ENCODE measurements at regions not wholly inside any gene's neighbourhood (a gene's known extent, or its start where the extent isn't known, plus 50 kb on each side); places are given as distances from the start of the nearest gene placed in this dataset.

GRCh38 chr5:173757403-173758209 lies 130.5 kb upstream of the CPEB4 start:
- ATAC-seq = no peak
- TF ChIP-seq, protein P1, sequence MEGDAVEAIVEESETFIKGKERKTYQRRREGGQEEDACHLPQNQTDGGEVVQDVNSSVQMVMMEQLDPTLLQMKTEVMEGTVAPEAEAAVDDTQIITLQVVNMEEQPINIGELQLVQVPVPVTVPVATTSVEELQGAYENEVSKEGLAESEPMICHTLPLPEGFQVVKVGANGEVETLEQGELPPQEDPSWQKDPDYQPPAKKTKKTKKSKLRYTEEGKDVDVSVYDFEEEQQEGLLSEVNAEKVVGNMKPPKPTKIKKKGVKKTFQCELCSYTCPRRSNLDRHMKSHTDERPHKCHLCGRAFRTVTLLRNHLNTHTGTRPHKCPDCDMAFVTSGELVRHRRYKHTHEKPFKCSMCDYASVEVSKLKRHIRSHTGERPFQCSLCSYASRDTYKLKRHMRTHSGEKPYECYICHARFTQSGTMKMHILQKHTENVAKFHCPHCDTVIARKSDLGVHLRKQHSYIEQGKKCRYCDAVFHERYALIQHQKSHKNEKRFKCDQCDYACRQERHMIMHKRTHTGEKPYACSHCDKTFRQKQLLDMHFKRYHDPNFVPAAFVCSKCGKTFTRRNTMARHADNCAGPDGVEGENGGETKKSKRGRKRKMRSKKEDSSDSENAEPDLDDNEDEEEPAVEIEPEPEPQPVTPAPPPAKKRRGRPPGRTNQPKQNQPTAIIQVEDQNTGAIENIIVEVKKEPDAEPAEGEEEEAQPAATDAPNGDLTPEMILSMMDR (IDR thresholded peaks at IDR 0.05) = no peak
- H3K9me3 ChIP-seq = no peaks in the 10 kb centered on the region
- H3K27ac ChIP-seq = no peak overlapping the region
- H3K4me1 ChIP-seq = no peaks in the 10 kb centered on the region
- no peaks in the 10 kb centered on the region for H3K36me3 ChIP-seq
- H3K4me3 ChIP-seq = no peak overlapping the region
- intact Hi-C loops (cut with DNase I) = loop anchor here in 1 of 3 donors (10.0 kb wide), 1 partner anchor 133 kb away; no protein-coding TSS in a partner anchor
- H3K27me3 ChIP-seq = no peaks in the 10 kb centered on the region
- WGBS, 2 donors = 69% methylated on average over 12 of the region's 12 CpGs
- DNase-seq = no peak
- FAIRE-seq = no peak

- FAIRE-seq (no peak), DNase-seq (no peak), ATAC-seq (peak in 1 of 4 donors; percentile 52)
- no peak overlapping the region for H3K27ac ChIP-seq
- no peaks in the 10 kb centered on the region for H3K4me1 ChIP-seq
- no peaks in the 10 kb centered on the region for H3K36me3 ChIP-seq
- no peak overlapping the region for H3K4me3 ChIP-seq
- TF ChIP-seq, protein P1 (IDR thresholded peaks at IDR 0.05) = no peak
- intact Hi-C loops (cut with DNase I) = loop anchor here in 1 of 3 donors (10.0 kb wide), 1 partner anchor 134 kb away; no protein-coding TSS in a partner anchor
- no peaks in the 10 kb centered on the region for H3K9me3 ChIP-seq
- H3K27me3 ChIP-seq = no peaks in the 10 kb centered on the region
- 68 to 70% methylated on average over 3 of the region's 3 CpGs for WGBS, 2 donors
Measured at GRCh38 chr5:173758676-173759075, 129.5 kb upstream of the CPEB4 start.

DNA sequence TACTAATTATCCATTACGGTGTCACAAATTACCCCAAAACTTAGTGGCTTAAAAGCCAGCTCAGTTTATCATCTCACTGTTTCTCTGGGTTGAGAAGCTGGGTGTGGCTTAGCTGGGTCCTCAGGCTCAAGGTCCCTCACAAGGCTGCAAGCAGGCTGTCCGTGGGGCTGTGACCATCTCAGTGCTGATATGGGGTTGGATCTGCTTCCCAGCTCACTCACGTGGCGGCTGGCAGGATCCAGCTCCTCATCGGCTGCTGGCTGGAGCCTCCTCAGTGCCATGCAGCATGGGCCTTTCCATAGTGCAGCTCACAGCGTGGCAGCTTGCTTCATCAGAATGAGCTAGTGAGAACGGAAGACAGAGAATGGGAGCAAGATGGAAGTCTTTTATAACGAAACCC lies 128.5 kb upstream of the CPEB4 start:
- ATAC-seq (no peak), DNase-seq (no peak), FAIRE-seq (no peak)
- Histone ChIP-seq H3K9me3 (no peaks in the 10 kb centered on the region), H3K27me3 (no peaks in the 10 kb centered on the region), H3K27ac (no peak overlapping the region), H3K4me3 (no peak overlapping the region), H3K36me3 (no peaks in the 10 kb centered on the region), H3K4me1 (peaks cover 0 to 10% (median 6%) of the 10 kb centered on the region in 3 donors)
- intact Hi-C loops (cut with DNase I) = loop anchor here in 1 of 3 donors (10.0 kb wide), 1 partner anchor 135 kb away; no protein-coding TSS in a partner anchor
- TF ChIP-seq, protein P1 (IDR thresholded peaks at IDR 0.05) = no peak
- 88 to 89% methylated on average over 8 of the region's 8 CpGs for WGBS, 2 donors

GRCh38 chr5:173760461-173761177 lies 127.5 kb upstream of the CPEB4 start:
- intact Hi-C loops (cut with DNase I) = no loop called here

More at GRCh38 chr5:173760461-173761177, 127.5 kb upstream of the CPEB4 start:
- Histone ChIP-seq H3K9me3 (no peaks in the 10 kb centered on the region), H3K36me3 (no peaks in the 10 kb centered on the region), H3K27me3 (no peaks in the 10 kb centered on the region), H3K4me3 (no peak overlapping the region), H3K4me1 (peaks cover 0 to 17% (median 14%) of the 10 kb centered on the region in 3 donors), H3K27ac (no peak overlapping the region)
- TF ChIP-seq, protein P1 (IDR thresholded peaks at IDR 0.05) = no peak
- WGBS, 2 donors = 88 to 90% methylated on average over 5 of the region's 5 CpGs
- DNase-seq = no peak
- no peak for ATAC-seq
- FAIRE-seq = no peak
